Gastrocnemius medialis (tissue), 4 donors: ENCODE measurements at regions not wholly inside any gene's neighbourhood (a gene's known extent, or its start where the extent isn't known, plus 50 kb on each side); places are given as distances from the start of the nearest gene placed in this dataset.

Source experiments
- CTCF ChIP-seq, 5 experiments: fragments of 450-650 bp in 3 of 5; fragments of 200-600 bp in 2 of 5; sonication (generic) in 2 of 5; IDR thresholded peaks in 4 of 5; conservative IDR thresholded peaks in 1 of 5; 1 replicate in 4 of 5; 2 replicates in 1 of 5; pipeline ENCODE4 v1.5.1; 2016 to 2019; ENCODE audit warnings: antibody characterized with exemption in 5 of 5, mild to moderate bottlenecking in 3 of 5, moderate library complexity in 3 of 5
- POLR2A ChIP-seq, 2 donors: fragments of 450-650 bp; IDR thresholded peaks; one replicate each; pipeline ENCODE4 v1.6.1; 2017; ENCODE audit warnings: antibody characterized with exemption in 2 of 2, mild to moderate bottlenecking in 2 of 2, moderate library complexity in 2 of 2

GRCh38 chr2:234302664-234302991, 194.3 kb downstream of the ARL4C start:
- TF ChIP-seq CTCF (IDR thresholded peaks at IDR 0.05 in 4 of 5, conservative IDR thresholded peaks at IDR 0.05 in 1 of 5) (no peak), POLR2A (IDR thresholded peaks at IDR 0.05) (no peak)
